GM18868 (cell line): ENCODE measurements at regions not wholly inside any gene's neighbourhood (a gene's known extent, or its start where the extent isn't known, plus 50 kb on each side); places are given as distances from the start of the nearest gene placed in this dataset.

Experiments used
- ATAC-seq: cut with Tn5 transposase; IDR thresholded peaks from one replicate; pipeline ENCODE4 v1.9.1; 2021; ENCODE audit warnings: mild to moderate bottlenecking, moderate library complexity; ENCODE audit not compliant: unreplicated experiment

GRCh38 chr1:101290922-101291561 lies 54.2 kb downstream of the S1PR1 start:
- no peak for ATAC-seq

- peak; percentile 39 for ATAC-seq
These were observed 55.0 kb downstream of the S1PR1 start for GRCh38 chr1:101291562-101292380.

- ATAC-seq = peak; percentile 78
These were observed 56.7 kb downstream of the S1PR1 start for GRCh38 chr1:101293461-101294051.

GRCh38 chr1:101295209-101295608 lies 58.4 kb downstream of the S1PR1 start:
- ATAC-seq = no peak

GRCh38 chr1:101298663-101299062 lies 61.8 kb downstream of the S1PR1 start:
- no peak for ATAC-seq

GRCh38 chr1:101299141-101299540 lies 62.3 kb downstream of the S1PR1 start:
- no peak for ATAC-seq

GRCh38 chr1:101299710-101300109 lies 62.9 kb downstream of the S1PR1 start:
- no peak for ATAC-seq

- no peak for ATAC-seq
These were observed 64.1 kb downstream of the S1PR1 start for GRCh38 chr1:101300916-101301315.

GRCh38 chr1:101301446-101302057 lies 64.7 kb downstream of the S1PR1 start:
- ATAC-seq = no peak

- no peak for ATAC-seq
These were observed 66.2 kb downstream of the S1PR1 start for GRCh38 chr1:101302831-101303511.

GRCh38 chr1:101307985-101308689 lies 71.3 kb downstream of the S1PR1 start:
- ATAC-seq = no peak

GRCh38 chr1:101308935-101309333 lies 72.1 kb downstream of the S1PR1 start:
- ATAC-seq = no peak

GRCh38 chr1:101309334-101310311 lies 72.8 kb downstream of the S1PR1 start:
- ATAC-seq = peak; percentile 48

- ATAC-seq = no peak
These were observed 73.7 kb downstream of the S1PR1 start for GRCh38 chr1:101310506-101310905.

- ATAC-seq = no peak
These were observed 74.5 kb downstream of the S1PR1 start for GRCh38 chr1:101311146-101311920.

GRCh38 chr1:101312147-101312546 lies 75.3 kb downstream of the S1PR1 start:
- no peak for ATAC-seq

- no peak for ATAC-seq
These were observed 76.5 kb downstream of the S1PR1 start for GRCh38 chr1:101313356-101313755.

- ATAC-seq = peak; percentile 53
These were observed 77.4 kb downstream of the S1PR1 start for GRCh38 chr1:101314244-101314643.
